ENCODE measurements at regions not wholly inside any gene's neighbourhood (a gene's known extent, or its start where the extent isn't known, plus 50 kb on each side); places are given as distances from the start of the nearest gene placed in this dataset.
A peak's percentile ranks its signal among the peaks of the same experiment; 100 is the strongest.

- DNase-seq (ENCODE audit: low read depth in 1 of 2, low spot score in 1 of 2): peak; percentile 10 to 49
These were observed 85.3 kb downstream of the SPP2 start for GRCh38 chr2:234135750-234136221.

DNA sequence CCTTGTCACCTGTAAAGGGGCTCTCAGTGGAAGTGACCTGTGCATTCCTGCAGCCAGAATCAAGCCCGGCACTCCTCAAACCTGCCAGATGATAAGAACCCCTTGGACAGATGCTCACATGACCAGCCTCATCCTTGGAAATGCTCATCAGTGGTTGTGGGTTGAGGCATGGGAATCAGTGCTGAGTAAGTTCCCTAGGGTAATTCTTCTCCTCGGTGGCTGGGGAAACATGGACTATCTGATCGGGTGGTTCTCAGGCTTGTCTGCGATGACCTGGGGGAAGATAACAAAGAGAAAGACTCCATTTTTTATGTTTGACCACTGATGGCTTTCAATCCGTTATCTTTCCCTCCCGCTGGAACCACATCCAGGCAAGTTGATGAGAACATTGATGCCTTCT lies 84.0 kb downstream of the SPP2 start:
- no peak for DNase-seq (ENCODE audit: low read depth in 1 of 2, low spot score in 1 of 2)

DNA sequence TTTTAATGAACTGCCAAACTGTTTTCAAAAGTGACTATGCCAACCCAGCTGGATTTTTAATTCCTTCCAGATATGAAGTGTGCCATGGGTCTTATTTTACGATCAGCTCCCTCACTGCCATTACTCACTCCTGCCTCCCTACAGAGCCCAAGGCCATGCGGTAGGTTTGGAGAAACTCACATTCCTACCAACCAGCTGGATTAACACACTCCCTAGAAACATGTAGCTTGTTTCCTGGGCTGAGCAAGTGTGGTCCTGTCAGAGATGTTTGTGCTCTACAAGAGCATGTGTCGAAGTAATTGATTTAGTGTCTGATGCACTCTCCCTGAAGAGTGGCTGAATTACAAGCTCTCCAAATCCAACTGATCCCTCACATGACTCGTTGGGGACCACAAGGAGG lies 82.5 kb downstream of the SPP2 start:
- DNase-seq (ENCODE audit: low read depth in 1 of 2, low spot score in 1 of 2): no peak

DNA sequence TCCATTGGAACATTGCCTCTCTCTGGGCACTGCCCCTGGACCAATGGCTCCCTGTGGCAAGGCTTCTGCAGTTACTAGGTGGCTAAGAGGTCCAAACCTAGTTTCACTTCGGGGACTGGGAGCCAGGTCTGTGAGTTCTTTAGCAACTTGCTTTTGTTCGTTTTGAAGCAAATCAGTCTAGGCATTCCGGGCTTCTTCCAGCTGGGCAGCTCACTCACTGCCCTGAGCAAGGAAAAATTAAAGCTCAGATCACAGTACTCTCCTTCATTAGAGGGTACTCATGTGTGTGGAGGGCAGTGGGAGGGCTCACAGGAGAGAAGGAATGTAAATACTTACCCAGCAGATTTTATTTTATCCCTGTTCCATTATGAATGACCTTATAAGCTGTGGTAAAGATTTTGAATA lies 80.3 kb downstream of the SPP2 start:
- DNase-seq (ENCODE audit: low read depth in 1 of 2, low spot score in 1 of 2): no peak

DNA sequence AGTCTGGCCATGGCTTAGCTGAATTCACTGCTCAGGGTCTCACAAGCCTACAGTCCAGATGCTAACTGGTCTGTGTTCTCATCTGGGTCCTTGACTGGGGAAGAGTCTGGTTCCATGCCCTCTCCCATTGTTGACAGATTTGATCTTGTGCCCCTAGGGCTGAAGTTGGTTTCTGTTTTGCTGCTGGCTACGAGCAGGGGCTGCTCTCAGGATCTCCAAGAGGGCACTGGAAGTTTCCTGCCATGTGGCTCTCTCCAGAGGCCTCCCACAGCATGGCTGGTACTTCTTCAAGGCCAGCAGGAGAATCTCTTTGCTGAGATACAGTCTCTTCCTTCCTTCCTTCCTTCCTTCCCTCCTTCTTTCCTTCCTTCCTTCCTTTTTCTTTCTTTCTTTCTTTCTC lies 78.1 kb downstream of the SPP2 start:
- no peak for DNase-seq (ENCODE audit: low read depth in 1 of 2, low spot score in 1 of 2)

Data from activated CD4-positive, alpha-beta T cell treated with anti-CD3 and anti-CD28 coated beads, Interleukin-2, amount 50 U/mL, for 24 hours (primary cell).